Stimulated activated naive CD4-positive, alpha-beta T cell treated with Interleukin-2 at 50 U/mL for 16 hours (primary cell): ENCODE measurements at regions not wholly inside any gene's neighbourhood (a gene's known extent, or its start where the extent isn't known, plus 50 kb on each side); places are given as distances from the start of the nearest gene placed in this dataset.
"Not testable (repeated sequence)": the region's sequence is repeated elsewhere in the genome, so short reads cannot be mapped to it uniquely, and the experiment has no call there.

Experiments used
- DNase-seq: peaks from one replicate; lab custom pipeline; 2025; lab: John Stamatoyannopoulos, UW

DNA sequence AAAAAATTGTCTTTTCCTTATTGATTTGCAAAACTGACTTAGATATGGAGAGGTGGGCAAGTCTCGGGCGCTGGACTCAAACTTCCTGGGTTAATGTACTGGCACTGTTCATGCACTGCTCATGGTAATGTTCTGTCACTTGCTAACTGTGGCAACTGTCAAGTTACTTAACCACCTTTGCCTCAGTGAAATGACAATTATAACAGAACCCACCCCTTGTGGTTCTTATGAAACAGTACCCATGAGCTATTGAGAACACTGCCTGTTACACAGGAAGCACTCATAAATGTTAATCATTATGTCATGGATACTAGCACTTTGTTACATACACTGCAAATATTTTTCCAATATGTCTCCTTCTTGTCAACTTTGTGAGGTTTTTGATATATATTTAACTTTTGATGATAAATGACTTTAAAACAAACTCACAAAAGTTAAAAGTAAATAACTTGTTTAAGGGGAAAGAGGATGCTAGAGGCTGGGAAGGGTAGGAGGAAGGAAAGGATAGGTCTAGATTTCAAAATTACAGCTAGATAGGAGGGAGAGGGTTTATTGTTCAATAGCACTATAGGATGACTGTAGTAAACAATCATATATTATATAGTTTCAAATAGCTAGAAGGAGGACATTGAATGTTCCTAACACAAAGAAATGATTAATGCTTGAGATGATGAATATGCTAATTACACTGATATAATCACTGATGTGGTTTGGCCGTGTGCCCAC is 342.5 kb downstream of the ADGRL2 start:
- DNase-seq: no peak

GRCh38 chr1:82141390-82141789 is 340.7 kb downstream of the ADGRL2 start:
- DNase-seq: no peak

GRCh38 chr1:82139751-82140468 is 339.2 kb downstream of the ADGRL2 start:
- no peak for DNase-seq

DNA sequence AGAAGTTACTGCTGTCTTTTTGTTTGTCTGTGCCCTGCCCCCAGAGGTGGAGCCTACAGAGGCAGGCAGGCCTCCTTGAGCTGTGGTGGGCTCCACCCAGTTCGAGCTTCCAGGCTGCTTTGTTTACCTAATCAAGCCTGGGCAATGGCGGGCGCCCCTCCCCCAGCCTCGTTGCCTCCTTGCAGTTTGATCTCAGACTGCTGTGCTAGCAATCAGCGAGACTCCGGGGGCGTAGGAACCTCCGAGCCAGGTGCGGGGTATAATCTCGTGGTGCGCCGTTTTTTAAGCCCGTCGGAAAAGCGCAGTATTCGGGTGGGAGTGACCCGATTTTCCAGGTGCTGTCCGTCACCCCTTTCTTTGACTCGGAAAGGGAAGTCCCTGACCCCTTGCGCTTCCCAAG is 335.6 kb downstream of the ADGRL2 start:
- not testable (repeated sequence) for DNase-seq

- DNase-seq: no peak
These were observed 325.1 kb downstream of the ADGRL2 start for GRCh38 chr1:82125866-82126265.

DNA sequence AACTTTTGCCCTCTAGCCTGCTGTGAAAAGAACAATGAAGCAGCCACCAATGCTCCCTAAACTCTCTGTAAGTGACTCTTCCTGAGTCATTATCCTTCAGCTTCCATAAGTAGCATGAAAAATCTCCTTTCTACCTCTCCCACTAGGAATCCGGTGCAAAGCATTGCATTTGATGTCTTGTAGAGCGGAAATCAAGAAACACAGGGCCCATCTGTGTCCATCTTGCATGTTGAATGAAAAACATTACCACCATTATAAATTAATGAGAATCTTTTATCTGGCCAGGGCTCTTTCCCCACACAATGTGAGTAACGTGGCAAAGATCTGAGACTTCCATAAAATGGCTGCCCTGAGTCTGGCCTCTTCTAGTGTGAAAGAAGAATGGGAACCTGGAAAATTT is 324.4 kb downstream of the ADGRL2 start:
- DNase-seq: no peak

GRCh38 chr1:82121421-82121820 is 320.7 kb downstream of the ADGRL2 start:
- no peak for DNase-seq

DNA sequence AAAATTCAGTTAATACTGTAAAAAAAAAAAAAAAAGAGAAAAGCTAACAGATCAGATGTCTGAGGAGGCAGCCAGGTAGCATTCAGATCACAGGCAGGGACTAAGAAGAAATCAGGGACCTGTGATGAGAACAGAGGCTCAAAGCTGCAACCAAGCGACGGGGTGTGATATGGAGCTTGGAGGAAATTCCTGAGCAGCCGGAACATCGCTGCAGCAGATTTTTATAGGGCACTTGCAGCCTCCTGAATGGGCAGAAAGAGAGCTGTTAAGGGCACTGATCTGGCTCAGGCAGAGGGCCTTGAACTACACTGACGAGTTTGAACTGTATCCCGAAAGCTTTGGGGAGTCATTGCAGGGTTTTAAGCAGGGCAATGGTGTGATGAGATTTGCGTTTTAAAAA is 315.4 kb downstream of the ADGRL2 start:
- no peak for DNase-seq

- DNase-seq: no peak
These were observed 314.2 kb downstream of the ADGRL2 start for GRCh38 chr1:82114887-82115286.

DNA sequence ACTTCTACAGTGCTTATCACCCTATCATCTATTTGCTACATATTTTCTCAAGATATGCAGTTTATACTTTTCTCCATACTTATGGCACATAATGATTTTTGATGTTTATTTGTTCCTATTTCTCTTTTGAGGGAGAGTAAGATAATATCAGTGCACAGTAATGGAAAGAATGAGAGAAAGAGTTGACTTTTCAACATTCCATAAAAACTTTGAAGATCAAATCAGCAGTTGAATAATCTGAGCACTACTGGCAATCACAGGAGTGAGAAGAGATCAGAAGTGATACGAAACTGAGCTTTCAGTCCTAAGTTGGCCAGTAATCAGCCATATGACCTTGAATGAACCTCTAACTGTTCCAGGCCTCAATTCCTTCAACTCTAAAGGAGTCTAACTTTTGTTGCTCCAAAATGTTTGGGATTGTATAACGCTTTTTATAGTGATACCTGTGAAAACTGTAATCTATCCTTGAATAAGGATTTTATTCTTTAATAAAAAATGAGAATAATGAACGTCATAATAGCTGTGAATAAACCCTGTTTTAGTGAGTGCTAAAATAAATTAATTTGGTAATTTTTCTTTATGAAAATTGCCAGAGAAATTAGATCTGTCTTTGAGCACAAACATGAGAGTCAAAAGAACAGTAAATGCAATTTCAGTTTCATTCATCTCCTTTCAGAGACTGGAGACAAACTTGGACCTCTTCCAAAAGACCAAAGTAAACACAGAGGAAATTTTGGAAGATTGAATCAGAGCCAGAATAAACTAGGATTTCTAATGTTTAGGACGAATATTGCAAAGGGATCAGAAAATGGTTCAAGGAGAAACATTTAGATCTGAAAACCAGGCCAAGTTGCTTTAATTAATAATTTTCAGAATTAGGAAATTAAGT is 309.9 kb downstream of the ADGRL2 start:
- DNase-seq: no peak

GRCh38 chr1:82108843-82109242 is 308.1 kb downstream of the ADGRL2 start:
- no peak for DNase-seq

GRCh38 chr1:82106672-82107071 is 305.9 kb downstream of the ADGRL2 start:
- DNase-seq: no peak

GRCh38 chr1:82099170-82099569 is 298.4 kb downstream of the ADGRL2 start:
- no peak for DNase-seq

- no peak for DNase-seq
These were observed 293.4 kb downstream of the ADGRL2 start for GRCh38 chr1:82094136-82094535.

- DNase-seq: no peak
These were observed 291.0 kb downstream of the ADGRL2 start for GRCh38 chr1:82091729-82092128.

DNA sequence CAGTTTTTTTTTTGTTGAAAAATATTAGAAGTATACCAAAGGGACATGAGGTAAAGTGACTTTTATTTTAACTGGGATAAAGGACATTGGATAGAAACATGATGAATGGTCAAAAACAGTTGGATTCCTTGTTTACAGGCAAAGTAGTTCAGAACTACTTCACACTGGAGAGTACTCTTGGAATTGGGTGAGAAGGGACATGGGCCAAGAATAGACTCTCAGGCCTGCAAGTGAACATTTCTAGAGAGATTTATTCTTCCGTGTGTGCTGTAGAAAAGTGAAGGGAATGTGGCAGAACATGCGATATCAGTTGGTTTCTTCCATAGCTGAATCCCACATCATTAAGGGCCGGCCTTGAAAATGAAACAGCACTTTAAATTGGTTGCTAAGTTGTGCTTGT is 290.5 kb downstream of the ADGRL2 start:
- DNase-seq: no peak

DNA sequence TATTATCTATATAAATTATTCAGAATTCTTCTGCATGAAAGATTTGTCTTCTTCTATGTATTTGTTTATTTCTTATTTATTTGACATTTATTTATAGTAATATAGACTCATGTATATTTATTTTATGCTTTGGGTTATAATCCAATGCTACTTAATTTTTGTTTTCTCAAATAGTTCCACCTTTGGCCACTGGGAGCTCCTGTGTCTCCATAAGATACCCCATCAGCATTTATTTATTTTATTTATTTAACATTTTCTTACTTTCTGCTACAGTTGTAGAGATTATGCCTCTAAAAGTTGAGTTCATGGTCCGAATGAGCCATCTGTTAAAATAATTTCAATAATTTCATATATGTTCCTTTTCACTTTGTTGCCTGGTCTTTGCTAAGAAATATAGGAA is 289.4 kb downstream of the ADGRL2 start:
- DNase-seq: no peak

GRCh38 chr1:82086739-82087138 is 286.0 kb downstream of the ADGRL2 start:
- DNase-seq: no peak

DNA sequence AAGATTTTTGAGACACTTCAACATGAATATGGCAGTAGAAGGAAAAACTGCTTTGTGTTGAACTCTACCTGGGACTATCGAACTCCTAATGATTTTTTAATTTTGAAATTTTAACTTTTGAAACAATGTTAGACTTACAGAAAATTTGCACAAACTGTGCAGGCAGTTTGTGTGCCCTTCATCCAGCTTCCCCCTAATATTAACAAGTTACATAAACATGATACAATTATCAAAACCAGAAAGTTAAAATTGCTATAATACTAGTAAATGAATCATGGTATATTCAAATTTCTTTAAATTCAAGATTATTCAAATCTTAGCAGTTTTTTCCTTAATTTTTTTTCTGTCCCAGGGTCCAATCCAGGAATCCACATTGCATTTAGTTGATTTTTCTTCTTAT is 278.9 kb downstream of the ADGRL2 start:
- no peak for DNase-seq

DNA sequence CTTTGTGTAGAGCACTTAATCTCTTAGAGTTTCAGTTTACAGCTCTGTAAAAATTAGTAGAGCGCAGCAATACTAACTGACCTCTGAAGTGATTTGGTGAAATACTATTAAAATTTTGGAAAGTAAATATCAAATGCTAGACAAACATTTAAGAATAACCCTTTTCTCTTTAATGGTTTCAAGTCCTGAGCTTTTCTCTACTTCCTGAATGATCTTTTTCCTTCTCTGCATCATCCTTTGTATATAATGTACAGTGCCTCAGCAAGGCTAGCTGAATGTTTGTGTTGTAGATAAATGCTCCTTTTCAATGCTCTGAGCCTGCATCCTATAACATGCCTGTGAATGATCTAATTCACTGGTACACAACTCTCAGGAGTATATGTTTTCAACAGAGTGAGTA is 272.9 kb downstream of the ADGRL2 start:
- no peak for DNase-seq

DNA sequence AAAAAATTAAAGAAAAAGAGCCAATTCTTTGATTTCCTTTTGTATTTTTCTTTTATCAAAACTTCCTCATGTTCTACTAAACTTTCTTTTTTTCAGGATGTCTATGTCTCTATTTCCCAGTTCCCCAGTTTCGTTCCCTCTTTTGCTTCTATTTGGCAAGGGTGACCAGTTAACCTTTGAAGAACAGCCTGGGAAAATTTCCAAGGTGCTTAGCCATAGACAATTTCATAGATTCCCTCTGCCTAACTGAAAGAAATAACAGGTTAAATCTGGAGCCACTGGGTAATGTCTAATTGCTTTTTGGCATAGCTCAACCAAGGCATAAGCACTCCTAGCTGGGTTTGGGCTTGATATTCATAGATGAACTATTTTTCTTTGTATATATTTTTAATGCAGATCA is 272.3 kb downstream of the ADGRL2 start:
- DNase-seq: no peak

DNA sequence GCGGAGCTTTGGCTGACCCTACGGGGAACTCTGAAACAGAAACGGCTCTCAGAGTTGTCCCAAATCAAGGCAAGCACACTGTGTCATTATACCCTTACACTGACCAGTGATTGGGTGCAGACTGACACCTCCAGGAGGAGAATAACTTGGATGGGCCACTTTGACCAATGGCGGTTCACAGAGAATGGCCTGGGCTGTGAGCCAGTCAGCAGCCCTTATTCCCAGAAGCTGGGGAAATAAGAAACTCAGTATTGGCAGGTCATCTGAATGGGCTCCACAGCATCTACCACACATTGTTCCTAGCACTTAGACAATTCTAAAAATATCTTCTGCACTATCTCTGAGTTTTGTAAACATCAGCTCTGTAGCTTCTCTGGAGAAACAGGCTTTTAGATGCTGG is 265.2 kb downstream of the ADGRL2 start:
- no peak for DNase-seq

- no peak for DNase-seq
These were observed 264.0 kb downstream of the ADGRL2 start for GRCh38 chr1:82064691-82065090.
